Peyer's patch (tissue), 4 donors: ENCODE measurements at regions not wholly inside any gene's neighbourhood (a gene's known extent, or its start where the extent isn't known, plus 50 kb on each side); places are given as distances from the start of the nearest gene placed in this dataset.

ENCODE experiments used
- CTCF ChIP-seq, 6 experiments: fragments of 450-650 bp in 4 of 6; fragments of 200-600 bp in 2 of 6; sonication (generic) in 1 of 6; IDR thresholded peaks; one replicate each; pipeline ENCODE4 v1.5.1; 2017 to 2019; ENCODE audit warnings: antibody characterized with exemption in 6 of 6, mild to moderate bottlenecking in 3 of 6, moderate library complexity in 1 of 6
- POLR2A ChIP-seq, 2 donors: fragments of 450-650 bp; IDR thresholded peaks; one replicate each; pipeline ENCODE4 v1.5.1; 2017; ENCODE audit warnings: antibody characterized with exemption in 2 of 2, mild to moderate bottlenecking in 2 of 2, moderate library complexity in 2 of 2

GRCh38 chr3:152208439-152208838, 60.3 kb upstream of the MBNL1 start:
- TF ChIP-seq CTCF (IDR thresholded peaks at IDR 0.05) = no peak
- no peak for TF ChIP-seq POLR2A (IDR thresholded peaks at IDR 0.05)
